Right lobe of liver (tissue), 4 donors: ENCODE measurements at regions not wholly inside any gene's neighbourhood (a gene's known extent, or its start where the extent isn't known, plus 50 kb on each side); places are given as distances from the start of the nearest gene placed in this dataset.

Experiments used
- CTCF ChIP-seq, 4 donors: fragments of 200-600 bp in 3 of 4; fragments of 450-650 bp in 1 of 4; IDR thresholded peaks; one replicate each; pipeline versions ENCODE4 v1.5.1 to v1.8.0; 2016 to 2022; ENCODE audit warnings: antibody characterized with exemption in 4 of 4, mild to moderate bottlenecking in 2 of 4
- POLR2A ChIP-seq: fragments of 450-650 bp; IDR thresholded peaks from one replicate; pipeline ENCODE4 v1.6.1; 2017; ENCODE audit warnings: antibody characterized with exemption, mild to moderate bottlenecking
- donor health status: DM: no; HTN: no; CAD: no.
- donor health status: DM: no; HTN: no; CAD: no.
- donor health status: DM: no; HTN: yes; CAD: no.

GRCh38 chr14:44657203-44657602, 150.1 kb upstream of the FSCB start:
- TF ChIP-seq CTCF (IDR thresholded peaks at IDR 0.05) (no peak), POLR2A (no peak)
